ENCODE measurements at regions not wholly inside any gene's neighbourhood (a gene's known extent, or its start where the extent isn't known, plus 50 kb on each side); places are given as distances from the start of the nearest gene placed in this dataset.

GRCh38 chr4:138945840-138946239, 69.7 kb upstream of the NOCT start:
- no peak for TF ChIP-seq CTCF (IDR thresholded peaks at IDR 0.05)

GRCh38 chr4:138945401-138945800, 70.2 kb upstream of the NOCT start:
- no peak for TF ChIP-seq CTCF (IDR thresholded peaks at IDR 0.05)

- TF ChIP-seq CTCF (IDR thresholded peaks at IDR 0.05) = no peak
Measured at GRCh38 chr4:138943893-138944292, 71.7 kb upstream of the NOCT start.

GRCh38 chr4:138941037-138941436, 74.5 kb upstream of the NOCT start:
- no peak for TF ChIP-seq CTCF (IDR thresholded peaks at IDR 0.05)

GRCh38 chr4:138939960-138940359, 75.6 kb upstream of the NOCT start:
- TF ChIP-seq CTCF (IDR thresholded peaks at IDR 0.05) = no peak

GRCh38 chr4:138938366-138938690, 77.3 kb upstream of the NOCT start:
- TF ChIP-seq CTCF (IDR thresholded peaks at IDR 0.05) = peak; percentile 55

GRCh38 chr4:138935135-138935807, 80.3 kb upstream of the NOCT start:
- TF ChIP-seq CTCF (IDR thresholded peaks at IDR 0.05) = no peak

- TF ChIP-seq CTCF (IDR thresholded peaks at IDR 0.05) = no peak
Measured at GRCh38 chr4:138927072-138927471, 88.5 kb upstream of the NOCT start.

Data from LNCAP (cell line).